ENCODE measurements at regions not wholly inside any gene's neighbourhood (a gene's known extent, or its start where the extent isn't known, plus 50 kb on each side); places are given as distances from the start of the nearest gene placed in this dataset.

DNA sequence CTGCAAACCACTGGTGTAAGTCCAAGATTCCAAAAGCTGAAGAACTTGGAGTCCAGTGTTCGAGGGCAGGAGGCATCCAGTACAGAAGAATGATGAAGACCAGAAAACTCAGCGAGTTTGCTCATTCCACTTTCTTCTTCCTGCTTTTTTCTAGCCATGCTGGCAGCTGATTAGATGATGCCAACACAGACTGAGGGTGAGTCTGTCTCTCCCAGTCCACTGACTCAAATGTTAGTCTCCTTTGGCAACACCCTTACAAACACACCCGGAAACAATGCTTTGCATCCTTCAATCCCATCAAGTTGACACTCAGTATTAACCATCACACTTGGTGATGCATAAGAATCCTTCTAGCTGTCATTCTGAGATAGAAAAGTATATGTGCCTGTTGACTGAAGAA lies 1504.6 kb downstream of the EFNB2 start:
- Histone ChIP-seq H3K4me1 (no peaks in the 10 kb centered on the region), H3K27me3 (no peaks in the 10 kb centered on the region), H3K4me3 (no peak overlapping the region), H3K27ac (no peak overlapping the region), H3K36me3 (no peaks in the 10 kb centered on the region), H3K9me3 (no peaks in the 10 kb centered on the region)
- intact Hi-C loops (cut with DNase I): no loop called here
- no peak for TF ChIP-seq CTCF (IDR thresholded peaks at IDR 0.05)
- TF ChIP-seq POLR2A (IDR thresholded peaks at IDR 0.05): no peak
- TF ChIP-seq POLR2AphosphoS5 (IDR thresholded peaks at IDR 0.05): no peak
- no peak for TF ChIP-seq EP300 (IDR thresholded peaks at IDR 0.05)
- no peak for DNase-seq
- WGBS, 2 donors: 83 to 88% methylated on average over 3 of the region's 3 CpGs

DNA sequence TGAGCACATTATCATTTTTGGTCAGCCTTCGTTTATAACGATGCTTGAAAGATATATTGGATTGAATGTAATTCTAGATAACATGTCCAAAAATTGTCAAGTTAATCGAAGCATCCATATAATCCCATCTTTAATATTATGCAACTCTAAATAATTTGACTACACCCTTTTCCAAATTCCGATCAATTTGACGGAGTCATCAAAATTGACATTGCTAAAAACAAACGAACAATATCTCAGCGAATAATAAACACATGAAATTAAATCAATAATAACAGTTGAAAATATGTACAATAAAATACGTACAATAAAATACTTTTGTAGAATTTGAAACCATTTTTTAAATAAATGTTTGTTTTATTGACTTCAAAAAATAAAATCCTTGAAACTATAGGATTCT lies 1516.4 kb downstream of the EFNB2 start:
- no peak overlapping the region for H3K4me3 ChIP-seq
- TF ChIP-seq EP300 (IDR thresholded peaks at IDR 0.05): no peak
- no peak for TF ChIP-seq POLR2AphosphoS5 (IDR thresholded peaks at IDR 0.05)
- no peak for TF ChIP-seq CTCF (IDR thresholded peaks at IDR 0.05)
- TF ChIP-seq POLR2A (IDR thresholded peaks at IDR 0.05): no peak
- H3K9me3 ChIP-seq: no peaks in the 10 kb centered on the region
- H3K27me3 ChIP-seq: no peaks in the 10 kb centered on the region
- no peak for DNase-seq
- WGBS, 2 donors: 96 to 97% methylated on average over 8 of the region's 8 CpGs
- no peaks in the 10 kb centered on the region for H3K4me1 ChIP-seq
- intact Hi-C loops (cut with DNase I): no loop called here
- H3K27ac ChIP-seq: no peak overlapping the region
- no peaks in the 10 kb centered on the region for H3K36me3 ChIP-seq

DNA sequence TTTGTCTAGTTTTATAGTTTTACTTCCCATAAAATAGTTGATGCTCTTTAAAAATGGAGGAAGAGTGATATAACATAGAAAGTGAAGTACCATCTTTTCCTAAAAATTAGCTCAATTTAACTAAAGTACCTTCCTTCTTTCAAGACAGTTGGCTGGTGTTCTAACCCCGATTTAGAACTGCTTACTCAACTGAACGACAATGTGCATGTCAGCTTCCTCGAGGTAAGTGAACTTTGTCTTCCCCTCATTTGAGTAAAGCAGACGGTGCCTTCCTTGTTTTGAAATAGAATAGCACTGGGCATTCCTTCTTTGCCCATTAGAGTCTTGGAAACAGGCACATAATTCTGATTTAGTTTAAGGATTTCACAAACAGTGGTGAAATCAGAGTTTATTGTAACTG lies 1519.2 kb downstream of the EFNB2 start:
- no peak for DNase-seq
- WGBS, 2 donors: 10 to 58% methylated on average over 4 of the region's 4 CpGs
- Histone ChIP-seq H3K27me3 (no peaks in the 10 kb centered on the region), H3K27ac (no peak overlapping the region), H3K36me3 (no peaks in the 10 kb centered on the region), H3K4me3 (no peak overlapping the region), H3K9me3 (peaks cover 0 to 3% (median 0%) of the 10 kb centered on the region in 4 donors), H3K4me1 (no peaks in the 10 kb centered on the region)
- TF ChIP-seq EP300 (IDR thresholded peaks at IDR 0.05): no peak
- no peak for TF ChIP-seq POLR2A (IDR thresholded peaks at IDR 0.05)
- TF ChIP-seq POLR2AphosphoS5 (IDR thresholded peaks at IDR 0.05): no peak
- no peak for TF ChIP-seq CTCF (IDR thresholded peaks at IDR 0.05)
- intact Hi-C loops (cut with DNase I): no loop called here

DNA sequence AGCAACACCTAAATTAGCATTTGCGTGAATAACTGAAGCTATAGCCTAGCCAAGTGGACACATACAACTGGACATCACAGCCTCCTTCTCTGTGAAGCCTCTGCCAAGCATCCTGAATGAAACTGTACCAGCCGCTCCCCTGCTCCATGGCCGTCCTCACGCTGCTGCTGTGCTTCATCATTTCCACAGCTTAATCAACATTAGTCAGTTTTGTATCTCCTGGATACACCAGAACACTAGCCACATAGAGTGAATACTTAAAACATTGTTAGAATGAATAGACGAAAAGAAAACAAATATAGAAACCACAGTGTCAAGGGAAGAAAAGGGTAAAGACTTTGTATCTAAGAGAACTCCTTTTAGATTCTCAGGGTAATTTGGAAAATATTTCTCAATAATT lies 1526.9 kb downstream of the EFNB2 start:
- H3K4me1 ChIP-seq: no peaks in the 10 kb centered on the region
- no peak for DNase-seq
- H3K27me3 ChIP-seq: no peaks in the 10 kb centered on the region
- no peaks in the 10 kb centered on the region for H3K36me3 ChIP-seq
- H3K4me3 ChIP-seq: no peak overlapping the region
- H3K27ac ChIP-seq: no peak overlapping the region
- WGBS, 2 donors: 92 to 93% methylated on average over 5 of the region's 5 CpGs
- intact Hi-C loops (cut with DNase I): no loop called here
- TF ChIP-seq CTCF (IDR thresholded peaks at IDR 0.05) (no peak), POLR2A (IDR thresholded peaks at IDR 0.05) (no peak), EP300 (IDR thresholded peaks at IDR 0.05) (no peak), POLR2AphosphoS5 (IDR thresholded peaks at IDR 0.05) (no peak)
- H3K9me3 ChIP-seq: peaks cover 0 to 3% (median 0%) of the 10 kb centered on the region in 4 donors

- WGBS, 2 donors: 91 to 93% methylated on average over 6 of the region's 6 CpGs
These were observed 1528.2 kb downstream of the EFNB2 start for GRCh38 chr13:105007166-105007808.

More at GRCh38 chr13:105007166-105007808, 1528.2 kb downstream of the EFNB2 start:
- H3K27ac ChIP-seq: no peak overlapping the region
- intact Hi-C loops (cut with DNase I): no loop called here
- no peaks in the 10 kb centered on the region for H3K9me3 ChIP-seq
- H3K4me3 ChIP-seq: no peak overlapping the region
- no peaks in the 10 kb centered on the region for H3K27me3 ChIP-seq
- no peak for DNase-seq
- no peaks in the 10 kb centered on the region for H3K4me1 ChIP-seq
- H3K36me3 ChIP-seq: no peaks in the 10 kb centered on the region
- TF ChIP-seq CTCF (IDR thresholded peaks at IDR 0.05) (no peak), EP300 (IDR thresholded peaks at IDR 0.05) (no peak), POLR2A (IDR thresholded peaks at IDR 0.05) (no peak), POLR2AphosphoS5 (IDR thresholded peaks at IDR 0.05) (no peak)
